ENCODE measurements at regions not wholly inside any gene's neighbourhood (a gene's known extent, or its start where the extent isn't known, plus 50 kb on each side); places are given as distances from the start of the nearest gene placed in this dataset.
"Not testable (repeated sequence)": the region's sequence is repeated elsewhere in the genome, so short reads cannot be mapped to it uniquely, and the experiment has no call there.

DNA sequence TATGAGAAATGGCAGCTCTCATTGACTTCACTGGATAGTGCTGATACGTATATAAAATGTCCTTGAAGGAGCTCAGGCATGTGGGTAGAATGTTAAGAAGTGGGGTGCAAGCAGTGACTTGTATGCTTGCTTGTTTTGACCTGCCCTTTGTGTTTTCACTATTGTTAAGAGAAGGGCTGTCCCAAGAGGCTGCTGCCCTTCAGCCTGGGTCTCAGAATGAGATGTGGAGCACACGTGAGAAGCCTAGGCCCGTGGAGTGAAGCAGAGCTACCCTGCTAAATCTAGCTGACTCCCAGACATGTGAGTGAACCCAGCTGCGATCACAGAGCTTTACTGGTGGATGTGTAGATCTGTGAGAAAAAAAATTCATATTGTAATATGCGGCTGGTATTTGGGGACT lies 305.3 kb upstream of the RGS17 start:
- DNase-seq (ENCODE audit: low read depth in 2 of 2, low spot score in 1 of 2): no peak

DNA sequence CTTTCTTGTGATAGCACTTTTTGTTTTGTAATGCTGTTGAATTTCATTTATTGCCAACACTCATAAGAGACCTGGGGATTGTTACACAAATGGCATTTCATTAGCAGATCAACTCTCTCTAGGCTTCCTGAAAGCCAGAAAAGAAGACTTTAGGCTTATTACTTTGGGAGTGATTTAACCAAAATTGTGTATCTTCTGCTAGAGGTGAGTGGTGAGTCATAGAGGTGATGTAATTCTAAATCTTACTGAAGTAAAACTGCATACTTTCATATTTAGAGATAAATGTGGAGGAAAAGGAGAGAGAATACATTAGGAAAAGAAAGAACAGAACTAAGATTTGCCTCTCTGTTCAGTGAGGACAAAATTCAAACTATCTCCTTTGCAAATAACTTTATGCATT lies 304.7 kb upstream of the RGS17 start:
- DNase-seq (ENCODE audit: low read depth in 2 of 2, low spot score in 1 of 2): no peak

DNA sequence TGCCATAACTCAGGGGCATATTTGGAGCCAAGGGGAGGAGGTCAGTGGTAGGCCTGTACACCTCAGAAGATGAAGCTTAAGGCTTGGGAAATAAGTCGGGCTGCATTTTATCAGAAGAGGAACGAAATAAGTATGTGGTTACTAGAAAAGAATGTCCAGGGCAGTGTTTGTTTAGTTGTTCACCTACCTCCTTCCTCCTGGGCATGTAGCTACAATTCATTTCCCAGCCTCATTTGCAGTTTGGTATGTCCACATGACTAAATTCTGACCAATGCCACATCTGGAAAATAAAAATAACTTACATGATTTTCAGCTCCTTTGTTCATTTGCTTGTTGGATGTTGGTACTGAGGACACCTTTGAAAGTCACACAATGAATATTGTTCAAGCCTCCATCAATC lies 294.5 kb upstream of the RGS17 start:
- DNase-seq (ENCODE audit: low read depth in 2 of 2, low spot score in 1 of 2): no peak

DNA sequence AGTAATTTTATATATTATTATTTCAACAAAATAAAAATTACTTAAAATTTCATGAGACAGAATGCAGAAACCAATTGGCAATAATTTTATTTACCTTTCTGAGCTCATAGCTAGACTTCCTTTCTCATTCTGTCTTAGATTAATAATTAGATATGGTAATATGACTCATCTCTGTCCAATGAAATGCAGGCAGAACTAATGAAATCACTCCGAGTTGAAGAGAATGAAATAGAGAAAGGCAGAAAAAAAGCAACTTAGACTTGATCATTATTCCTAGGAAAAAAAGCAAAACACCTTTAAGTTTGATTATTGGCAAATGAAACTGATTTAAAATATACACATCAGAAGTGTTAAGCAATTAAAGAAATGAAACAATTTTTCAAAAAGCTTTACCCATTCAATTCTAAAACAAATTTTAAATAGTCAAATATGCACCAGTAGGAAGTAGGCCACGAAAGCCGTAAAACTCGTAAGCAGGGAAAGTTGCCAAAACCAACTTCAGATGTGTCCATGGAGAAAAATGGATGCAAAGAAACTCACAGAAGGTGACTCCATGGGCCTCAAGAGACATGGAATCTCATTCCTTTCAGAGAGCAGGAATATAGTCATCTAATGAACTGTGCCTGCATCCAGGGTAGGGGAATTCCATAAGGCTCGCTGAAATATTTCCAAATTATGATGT lies 293.8 kb upstream of the RGS17 start:
- no peak for DNase-seq (ENCODE audit: low read depth in 2 of 2, low spot score in 1 of 2)

DNA sequence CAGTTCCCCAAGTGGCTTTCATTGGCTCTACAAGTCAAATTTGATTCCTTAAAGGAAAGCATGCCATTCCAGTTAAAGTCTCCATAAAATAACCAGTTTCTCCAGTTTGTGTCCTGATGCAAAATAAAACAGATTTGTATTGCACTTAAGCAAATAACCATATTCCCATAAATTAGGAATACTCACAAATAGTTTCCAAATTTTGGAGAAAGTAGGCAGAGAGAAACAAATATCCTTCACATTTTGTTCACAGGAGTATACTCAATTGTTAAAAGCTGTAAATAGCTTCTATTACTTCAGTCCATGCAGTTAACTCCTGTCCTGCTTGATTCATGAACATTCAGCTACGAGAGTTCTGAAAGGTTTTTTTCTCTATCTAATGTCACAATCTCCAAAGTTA lies 281.4 kb upstream of the RGS17 start:
- DNase-seq (ENCODE audit: low read depth in 2 of 2, low spot score in 1 of 2): no peak

DNA sequence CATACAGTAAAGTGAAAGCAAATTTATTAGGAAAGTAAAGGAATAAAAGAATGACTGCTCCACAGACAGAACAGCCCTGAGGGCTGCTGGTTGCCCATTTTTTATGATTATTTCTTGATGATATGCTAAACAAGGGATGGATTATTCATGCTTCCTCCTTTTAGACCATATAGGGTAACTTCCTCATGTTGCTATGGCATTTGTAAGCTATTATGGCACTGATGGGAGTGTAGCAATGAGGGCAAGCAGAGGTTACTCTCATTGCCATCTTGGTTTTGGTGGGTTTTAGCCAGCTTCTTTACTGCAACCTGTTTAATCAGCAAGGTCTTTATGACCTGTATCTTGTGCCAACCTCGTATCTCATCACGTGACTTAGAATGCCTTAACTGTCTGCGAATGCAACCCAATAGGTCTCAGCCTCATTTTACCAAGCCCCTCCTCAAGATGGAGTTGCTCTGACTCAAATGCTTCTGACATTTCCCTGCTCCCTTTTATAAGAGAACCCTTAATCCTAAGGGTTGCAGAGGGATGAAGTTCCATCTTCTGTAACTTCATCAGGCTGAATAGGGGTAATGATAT lies 280.1 kb upstream of the RGS17 start:
- DNase-seq (ENCODE audit: low read depth in 2 of 2, low spot score in 1 of 2): no peak

DNA sequence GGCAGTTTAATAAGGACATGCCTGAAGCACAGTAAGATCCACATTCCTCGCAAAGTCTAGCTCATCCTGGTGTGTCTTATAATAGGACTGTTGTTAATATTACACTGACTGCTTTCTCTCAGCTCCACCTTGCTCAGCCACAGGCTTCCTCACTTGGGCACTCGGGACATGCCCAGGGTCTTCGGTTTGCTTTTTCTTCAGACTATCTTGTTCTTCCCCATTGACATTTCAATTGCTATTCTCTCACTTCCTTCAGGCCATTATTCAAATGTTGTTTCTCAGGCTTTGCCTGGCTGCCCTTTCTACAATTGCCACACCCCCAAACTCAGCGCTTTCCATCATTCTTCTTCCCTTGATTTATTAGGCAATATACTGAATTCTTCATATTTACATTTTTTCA lies 274.8 kb upstream of the RGS17 start:
- no peak for DNase-seq (ENCODE audit: low read depth in 2 of 2, low spot score in 1 of 2)

DNA sequence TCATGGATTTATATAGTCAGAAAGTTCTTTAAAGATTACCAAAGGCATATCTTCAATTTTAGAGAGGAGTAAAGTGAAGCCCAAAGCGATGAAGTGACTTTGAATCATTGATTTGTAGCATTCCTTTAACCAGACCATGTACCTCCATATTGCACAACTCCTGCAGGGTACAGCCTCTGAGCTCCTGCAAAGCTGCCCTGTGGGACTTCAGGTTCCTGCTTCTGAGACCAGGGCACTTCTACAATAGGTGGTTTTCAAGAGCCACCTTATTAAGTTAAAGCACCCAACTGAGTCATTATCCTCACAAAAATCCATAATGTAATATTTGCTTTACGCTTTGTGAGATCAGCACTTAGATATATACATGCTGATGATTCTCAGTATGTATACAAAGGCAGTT lies 270.7 kb upstream of the RGS17 start:
- no peak for DNase-seq (ENCODE audit: low read depth in 2 of 2, low spot score in 1 of 2)

DNA sequence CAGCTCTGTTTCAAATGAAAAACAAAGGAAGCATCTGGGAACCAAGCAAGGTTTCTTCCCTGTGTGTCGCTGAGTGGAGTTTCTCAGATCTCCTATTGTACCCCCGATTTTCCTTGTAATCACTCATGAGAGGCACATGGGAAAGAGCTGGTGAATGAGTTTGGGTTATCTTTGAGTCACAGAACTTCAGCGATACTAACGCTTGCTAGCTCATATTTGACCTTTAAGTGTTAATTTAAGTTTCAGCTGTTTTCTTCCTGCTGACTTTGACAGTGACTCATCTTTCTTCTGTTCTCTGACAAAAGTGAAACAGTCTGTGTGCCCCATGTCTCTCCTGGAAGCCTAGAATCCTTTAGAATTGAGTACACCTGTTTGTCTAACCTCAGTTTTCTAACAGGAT lies 261.1 kb upstream of the RGS17 start:
- no peak for DNase-seq (ENCODE audit: low read depth in 2 of 2, low spot score in 1 of 2)

DNA sequence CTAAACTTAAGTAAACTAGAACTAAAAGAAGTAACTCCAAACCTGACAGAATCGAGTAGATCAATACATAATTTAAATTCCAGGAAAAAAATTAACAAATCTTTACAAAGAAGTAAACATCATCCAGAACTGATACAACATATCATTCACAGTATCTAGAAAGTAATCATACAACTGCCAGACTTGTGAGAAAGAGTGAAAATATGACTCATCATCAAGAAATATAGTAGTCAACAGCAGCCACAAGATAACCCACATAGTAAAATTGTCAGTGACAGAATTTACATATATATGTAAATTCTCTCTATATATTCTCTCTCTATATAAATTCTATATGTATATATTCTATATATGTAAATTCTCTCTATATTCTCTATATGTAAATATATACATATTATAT lies 242.8 kb upstream of the RGS17 start:
- no peak for DNase-seq (ENCODE audit: low read depth in 2 of 2, low spot score in 1 of 2)

DNA sequence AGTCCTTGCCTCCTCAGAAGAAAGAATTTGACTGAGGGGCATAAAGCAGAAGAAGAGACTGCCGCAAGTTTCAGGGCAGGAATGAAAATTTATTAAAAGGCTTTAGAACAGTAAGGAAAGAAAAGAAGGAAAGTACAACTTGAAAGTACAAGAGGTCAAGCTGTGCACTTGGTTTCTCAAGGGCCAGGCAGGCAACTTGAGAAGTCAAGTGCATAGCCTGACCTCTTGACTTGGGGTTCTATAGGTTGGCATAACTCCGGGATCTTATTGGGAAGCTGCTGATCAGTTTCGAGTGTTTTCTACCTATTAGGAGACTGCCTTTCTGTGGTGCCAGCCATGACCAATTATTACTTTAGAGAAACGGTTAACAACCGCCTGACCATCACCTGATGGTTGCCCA lies 237.0 kb upstream of the RGS17 start:
- no peak for DNase-seq (ENCODE audit: low read depth in 2 of 2, low spot score in 1 of 2)

DNA sequence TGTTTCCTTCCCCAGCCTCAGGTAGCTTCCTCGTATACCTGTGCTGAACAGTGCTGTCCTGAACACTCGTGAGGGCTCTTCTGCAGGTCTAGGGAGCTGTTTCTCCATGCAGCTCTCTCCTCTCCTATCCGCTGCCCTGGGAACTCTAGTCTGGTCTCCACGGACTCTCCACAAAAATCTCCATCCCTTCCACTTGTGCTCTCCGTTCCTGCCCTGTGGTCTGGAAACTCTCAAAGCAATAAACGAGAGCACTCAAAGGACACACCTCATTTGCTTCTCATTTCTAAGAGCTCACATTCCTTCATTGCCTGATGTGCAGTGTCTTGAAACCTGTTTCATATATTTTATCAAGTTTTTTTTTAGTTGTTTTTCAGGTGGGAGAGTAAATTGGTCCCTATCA lies 235.9 kb upstream of the RGS17 start:
- DNase-seq (ENCODE audit: low read depth in 2 of 2, low spot score in 1 of 2): no peak

DNA sequence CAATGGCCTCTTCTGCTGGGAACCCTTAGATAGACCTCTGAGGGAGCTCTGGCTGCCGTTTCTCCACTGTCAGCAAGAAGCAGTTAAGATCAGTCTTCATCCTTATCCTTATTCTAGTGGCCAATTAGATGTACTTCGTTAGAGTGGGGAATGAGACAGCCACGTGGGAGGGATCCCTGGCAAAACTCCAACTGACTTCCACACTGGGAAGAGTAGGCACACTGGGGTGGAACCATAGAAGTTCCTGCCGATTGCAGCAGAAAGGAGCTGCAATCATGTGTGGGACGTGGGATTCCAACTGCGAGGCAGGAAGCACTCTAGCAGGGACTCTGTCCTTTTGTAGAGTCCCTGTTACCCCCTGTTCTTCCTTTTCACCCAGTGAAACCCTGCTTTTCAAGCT lies 226.3 kb upstream of the RGS17 start:
- DNase-seq (ENCODE audit: low read depth in 2 of 2, low spot score in 1 of 2): no peak

DNA sequence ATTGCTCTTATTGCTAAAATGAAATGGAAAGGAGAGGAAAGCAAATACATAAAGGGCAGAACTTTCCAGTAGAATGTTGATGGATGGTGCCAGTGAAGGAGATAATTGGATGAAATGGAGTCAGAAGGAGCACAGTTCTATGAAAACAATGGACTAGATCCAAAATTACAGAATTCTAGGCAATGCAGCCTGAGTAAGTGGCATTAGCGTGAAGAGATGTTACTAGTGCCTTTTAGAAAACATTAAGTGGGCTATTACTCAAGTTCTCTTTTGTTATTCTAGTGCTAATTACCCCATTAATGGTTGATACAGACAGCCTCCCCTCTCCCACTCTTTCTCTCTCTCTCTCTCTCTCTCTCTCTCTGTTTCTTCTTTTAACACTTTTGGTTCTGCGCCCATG lies 209.5 kb upstream of the RGS17 start:
- DNase-seq (ENCODE audit: low read depth in 2 of 2, low spot score in 1 of 2): no peak

DNA sequence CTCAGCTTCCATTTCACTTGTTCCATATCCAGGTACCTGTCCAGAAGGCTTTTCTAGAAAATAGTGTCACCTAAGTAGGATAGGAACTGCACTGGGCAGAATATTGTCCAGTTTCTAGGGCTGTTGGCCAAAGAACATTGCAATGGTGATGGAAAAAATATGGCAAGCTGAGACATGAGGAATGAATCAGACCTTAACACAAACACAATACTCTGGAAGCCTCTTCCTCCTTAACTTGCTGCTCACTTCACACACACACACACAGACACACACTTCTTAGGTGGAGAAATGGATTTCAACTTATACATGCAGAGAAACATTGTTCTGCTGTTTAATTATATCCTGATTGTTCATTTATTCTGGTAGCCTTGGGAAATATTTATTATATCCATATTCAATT lies 203.0 kb upstream of the RGS17 start:
- DNase-seq (ENCODE audit: low read depth in 2 of 2, low spot score in 1 of 2): no peak

DNA sequence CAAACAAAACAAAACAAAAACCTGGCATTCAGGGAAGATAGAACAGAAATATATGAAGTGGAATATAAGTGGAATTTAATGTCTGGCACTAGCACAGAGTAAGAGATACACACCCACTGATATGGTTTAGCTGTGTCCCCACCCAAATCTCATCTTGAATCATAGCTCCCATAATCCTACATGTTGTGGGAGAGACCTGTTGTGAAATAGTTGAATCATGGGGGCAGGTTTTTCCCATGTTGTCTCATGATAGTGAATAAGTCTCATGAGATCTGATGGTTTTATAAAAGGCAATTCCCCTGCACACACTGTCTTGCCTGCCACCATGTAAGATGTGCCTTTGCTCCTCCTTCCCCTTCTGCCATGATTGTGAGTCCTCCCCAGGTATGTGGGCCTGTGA lies 200.1 kb upstream of the RGS17 start:
- DNase-seq (ENCODE audit: low read depth in 2 of 2, low spot score in 1 of 2): not testable (repeated sequence)

DNA sequence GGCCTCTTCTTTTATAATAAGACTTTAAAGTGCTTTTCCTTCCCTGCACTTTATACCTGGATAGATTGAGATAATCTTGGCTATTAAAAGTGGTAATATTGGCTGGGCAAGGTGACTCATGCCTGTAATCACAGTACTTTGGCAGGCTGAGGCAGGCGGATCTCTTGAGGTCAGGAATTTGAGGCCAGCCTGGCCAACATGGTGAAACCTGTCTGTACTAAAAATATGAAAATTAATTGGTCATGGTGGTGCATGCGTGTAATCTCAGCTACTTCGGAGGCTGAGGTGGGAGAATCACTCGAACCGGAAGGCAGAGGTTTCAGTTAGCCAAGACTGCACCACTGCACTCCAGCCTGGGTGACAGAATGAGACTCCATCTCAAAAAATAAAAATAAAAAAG lies 197.1 kb upstream of the RGS17 start:
- no peak for DNase-seq (ENCODE audit: low read depth in 2 of 2, low spot score in 1 of 2)

DNA sequence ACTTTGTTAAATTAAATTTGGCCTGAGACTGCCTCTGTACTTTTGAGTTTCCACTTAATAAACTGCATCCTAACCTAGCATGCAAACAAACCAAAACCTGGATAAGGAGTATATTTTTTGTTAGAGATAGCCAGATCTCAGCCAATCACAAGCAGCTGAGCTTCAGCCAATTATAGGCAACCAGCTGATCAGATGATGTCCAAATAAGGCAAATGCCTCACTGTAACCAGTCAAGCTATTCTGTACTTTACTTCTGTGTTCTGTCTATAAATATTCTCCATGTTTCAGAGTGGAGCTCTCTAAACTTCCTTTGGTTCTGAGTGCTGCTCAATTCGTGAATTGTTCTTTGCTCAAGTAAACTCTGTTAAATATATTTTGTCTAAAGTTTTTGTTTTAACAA lies 194.6 kb upstream of the RGS17 start:
- DNase-seq (ENCODE audit: low read depth in 2 of 2, low spot score in 1 of 2): no peak

DNA sequence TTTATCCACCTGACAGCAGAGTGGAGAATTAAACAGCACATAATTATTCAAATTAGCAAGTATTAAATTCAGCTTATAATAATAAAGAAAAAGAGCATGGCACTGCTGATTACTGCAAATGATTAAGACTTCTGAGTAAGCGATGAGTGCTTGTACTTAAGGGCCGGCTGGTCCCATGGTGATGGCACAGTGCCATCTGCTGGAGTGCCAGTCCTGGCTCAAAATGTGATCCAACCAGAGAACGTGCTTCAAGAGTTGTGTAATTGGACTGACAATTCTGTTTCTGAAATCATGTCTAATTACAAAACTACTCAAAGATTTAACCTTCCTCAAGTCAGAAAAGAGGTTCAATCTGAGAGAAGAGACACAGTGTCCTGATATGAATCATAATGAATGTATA lies 181.6 kb upstream of the RGS17 start:
- DNase-seq (ENCODE audit: low read depth in 2 of 2, low spot score in 1 of 2): peak in 1 of 2 donors; percentile 0

DNA sequence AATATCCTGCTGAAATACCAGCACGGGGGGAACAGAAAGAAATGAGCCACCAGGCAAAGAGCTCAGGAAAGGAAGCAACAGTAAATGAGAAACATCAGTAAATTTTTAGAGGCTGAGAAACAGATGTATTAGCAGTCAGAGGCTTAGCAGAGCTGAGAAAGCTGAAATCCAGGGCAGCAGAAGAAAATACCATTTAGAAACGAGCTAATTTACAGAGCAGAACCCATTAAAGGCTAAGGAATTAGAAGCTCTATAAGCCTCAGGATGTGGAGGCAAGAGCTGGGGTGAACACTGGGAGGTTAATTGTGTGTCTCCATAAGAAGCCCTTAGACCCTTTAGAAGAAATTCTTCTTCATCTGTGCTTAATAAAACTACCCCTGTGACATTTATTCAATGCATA lies 178.6 kb upstream of the RGS17 start:
- DNase-seq (ENCODE audit: low read depth in 2 of 2, low spot score in 1 of 2): no peak

DNA sequence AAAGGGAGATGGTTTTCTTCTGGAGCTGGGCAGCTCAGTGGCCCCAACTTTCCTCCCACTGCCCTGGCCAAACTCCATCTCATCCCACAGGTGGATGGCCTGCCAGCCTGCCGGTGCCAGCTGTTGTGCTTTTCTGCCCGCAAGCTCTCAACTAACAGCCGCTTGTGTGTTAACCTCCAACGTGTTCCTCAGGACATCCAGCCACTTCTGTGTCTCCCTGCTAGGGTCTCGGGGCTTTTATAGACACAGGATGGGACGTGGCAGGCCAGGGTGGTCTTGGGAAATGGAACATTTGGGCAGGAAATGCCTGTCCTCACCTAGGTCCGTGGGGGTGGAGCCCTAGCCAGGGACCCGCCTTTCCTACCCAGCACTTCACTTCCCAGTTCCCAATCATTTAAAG lies 171.1 kb upstream of the RGS17 start:
- DNase-seq (ENCODE audit: low read depth in 2 of 2, low spot score in 1 of 2): no peak

DNA sequence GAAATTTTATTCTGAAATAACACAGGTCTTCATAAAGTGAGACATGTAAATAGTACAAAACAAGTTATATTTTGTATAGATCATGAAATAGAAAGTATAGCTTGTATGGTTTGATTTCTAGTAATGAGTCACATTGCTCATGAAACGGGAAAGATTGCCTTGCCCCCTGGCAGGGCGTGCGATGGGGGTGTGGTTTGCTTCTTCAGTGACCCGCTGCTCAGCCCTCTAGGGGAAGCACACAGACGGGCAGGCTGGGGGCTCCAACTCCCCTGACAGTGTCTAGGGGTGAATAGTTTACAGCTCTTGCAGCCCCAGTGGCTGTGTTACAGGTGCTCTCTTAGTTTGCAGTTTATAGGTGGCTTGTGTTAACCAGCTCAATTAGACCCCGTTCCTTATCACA lies 170.5 kb upstream of the RGS17 start:
- no peak for DNase-seq (ENCODE audit: low read depth in 2 of 2, low spot score in 1 of 2)

DNA sequence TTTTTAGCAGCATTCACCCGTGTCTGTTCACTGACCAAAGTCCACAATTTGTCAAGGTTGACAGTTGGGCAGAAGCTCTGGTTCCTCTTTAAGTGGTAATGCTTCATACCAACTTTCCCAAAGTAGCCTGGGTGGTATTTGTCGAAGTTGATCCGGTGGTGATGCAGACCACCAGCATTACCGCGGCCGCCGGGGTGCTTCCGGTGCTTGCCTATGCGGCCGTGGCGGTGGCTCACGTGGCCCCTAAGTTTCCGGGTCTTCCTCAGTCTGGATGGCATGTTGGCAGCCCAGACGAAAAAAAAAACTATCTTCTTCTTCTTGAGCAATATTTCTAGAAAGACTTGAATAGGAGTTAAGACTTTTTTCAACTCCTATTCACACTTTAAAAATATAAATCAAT lies 151.4 kb upstream of the RGS17 start:
- not testable (repeated sequence) for DNase-seq (ENCODE audit: low read depth in 2 of 2, low spot score in 1 of 2)

All from stimulated activated CD8-positive, alpha-beta memory T cell treated with anti-CD3 and anti-CD28 coated beads, Interleukin-4, amount 100 ng/mL, for 1 hour (primary cell).